ENCODE measurements at regions not wholly inside any gene's neighbourhood (a gene's known extent, or its start where the extent isn't known, plus 50 kb on each side); places are given as distances from the start of the nearest gene placed in this dataset.

DNA sequence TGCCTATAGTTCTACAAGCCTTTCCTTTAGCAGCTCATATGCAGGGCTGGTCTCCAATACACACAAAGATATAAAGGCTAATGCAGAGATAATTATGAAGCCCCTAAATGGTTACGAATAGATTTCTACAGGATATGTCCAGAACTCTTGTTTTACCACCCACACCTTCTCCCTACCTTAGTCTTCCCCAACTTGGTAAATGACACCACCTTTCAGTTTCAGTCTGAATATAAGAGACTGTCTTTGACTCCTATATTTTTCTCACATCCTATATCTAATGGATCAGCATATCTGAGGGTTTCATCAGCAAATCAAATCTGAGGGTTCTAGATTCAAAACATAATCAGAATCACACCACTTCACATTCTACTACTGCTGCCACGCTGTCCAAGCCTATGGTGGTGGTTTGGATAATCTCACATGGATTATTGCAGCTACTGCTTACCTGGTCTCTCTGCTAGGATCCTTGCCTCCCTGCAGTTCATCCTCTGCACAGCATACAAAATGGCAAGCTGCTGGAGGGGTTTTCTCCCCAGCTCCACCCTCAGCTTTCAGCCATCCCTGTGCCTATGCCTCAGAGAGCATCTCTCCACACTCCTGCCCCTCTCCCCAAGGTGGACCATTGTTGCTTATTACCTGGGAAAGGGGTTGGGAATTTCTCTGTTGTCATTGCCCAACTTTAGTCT is 178.0 kb upstream of the SPOPL start:
- TF ChIP-seq POLR2A (IDR thresholded peaks at IDR 0.05) (no peak), CTCF (IDR thresholded peaks at IDR 0.05) (no peak)

All from uterus (tissue), 2 donors.